Upper lobe of right lung (tissue), 1 donor: ENCODE measurements at regions not wholly inside any gene's neighbourhood (a gene's known extent, or its start where the extent isn't known, plus 50 kb on each side); places are given as distances from the start of the nearest gene placed in this dataset.

Experiments used
- ATAC-seq: fragments of 200-7000 bp; cut with Tn5 transposase; one replicate; pipeline ENCODE4 v1.9.1; 2020; ENCODE audit warnings: mild to moderate bottlenecking, moderate library complexity
- DNase-seq: peaks from one replicate; pipeline ENCODE4 v3.0.0-alpha.2; 2020
- H3K27ac ChIP-seq: fragments of 200-600 bp; one replicate; pipeline ENCODE4 v1.8.0; 2022
- H3K27me3 ChIP-seq: fragments of 200-600 bp; one replicate; pipeline ENCODE4 v1.8.0; 2022; ENCODE audit warnings: mild to moderate bottlenecking
- H3K36me3 ChIP-seq: fragments of 200-600 bp; one replicate; pipeline ENCODE4 v1.8.0; 2022
- H3K4me1 ChIP-seq: fragments of 200-600 bp; one replicate; pipeline ENCODE4 v1.8.0; 2022
- H3K4me3 ChIP-seq: fragments of 200-600 bp; one replicate; pipeline ENCODE4 v1.8.0; 2022; ENCODE audit warnings: mild to moderate bottlenecking
- H3K9me3 ChIP-seq: fragments of 200-600 bp; one replicate; pipeline ENCODE4 v1.8.0; 2022
- CTCF ChIP-seq: fragments of 200-600 bp; IDR thresholded peaks from one replicate; pipeline ENCODE4 v1.8.0; 2022; ENCODE audit warnings: antibody characterized with exemption
- intact Hi-C: fragments of 100-400 bp; cut with DNase I; formaldehyde crosslinking; loops from one replicate; pipeline ENCODE4 v1.11.0; 2022
- donor health status: DM: no; HTN: yes; CAD: no; lungs with severe emphysema.

GRCh38 chr4:22268350-22269025 is 247.4 kb downstream of the ADGRA3 start:
- DNase-seq (no peak), ATAC-seq (no peak)
- no peaks in the 10 kb centered on the region for H3K9me3 ChIP-seq
- H3K4me1 ChIP-seq = no peaks in the 10 kb centered on the region
- intact Hi-C loops = no loop called here
- no peaks in the 10 kb centered on the region for H3K27me3 ChIP-seq
- H3K27ac ChIP-seq = no peak overlapping the region
- no peak for TF ChIP-seq CTCF
- H3K4me3 ChIP-seq = no peak overlapping the region
- H3K36me3 ChIP-seq = no peaks in the 10 kb centered on the region

- DNase-seq (no peak), ATAC-seq (no peak)
- Histone ChIP-seq H3K36me3 (no peaks in the 10 kb centered on the region), H3K9me3 (no peaks in the 10 kb centered on the region), H3K4me1 (no peaks in the 10 kb centered on the region), H3K27me3 (no peaks in the 10 kb centered on the region), H3K4me3 (no peak overlapping the region), H3K27ac (no peak overlapping the region)
- intact Hi-C loops = no loop called here
- no peak for TF ChIP-seq CTCF
Measured at GRCh38 chr4:22264261-22264660, 251.6 kb downstream of the ADGRA3 start.

- TF ChIP-seq CTCF = no peak
- ATAC-seq (no peak), DNase-seq (no peak)
- H3K36me3 ChIP-seq = no peaks in the 10 kb centered on the region
- no peaks in the 10 kb centered on the region for H3K4me1 ChIP-seq
- no peaks in the 10 kb centered on the region for H3K9me3 ChIP-seq
- H3K27ac ChIP-seq = no peak overlapping the region
- no peaks in the 10 kb centered on the region for H3K27me3 ChIP-seq
- H3K4me3 ChIP-seq = no peak overlapping the region
- intact Hi-C loops = no loop called here
Measured at GRCh38 chr4:22253431-22253830, 262.4 kb downstream of the ADGRA3 start.

- H3K4me1 ChIP-seq = no peaks in the 10 kb centered on the region
- no peak for ATAC-seq
- intact Hi-C loops = no loop called here
- H3K36me3 ChIP-seq = no peaks in the 10 kb centered on the region
- no peak for TF ChIP-seq CTCF
- H3K27ac ChIP-seq = no peak overlapping the region
- no peaks in the 10 kb centered on the region for H3K9me3 ChIP-seq
- no peak overlapping the region for H3K4me3 ChIP-seq
- H3K27me3 ChIP-seq = no peaks in the 10 kb centered on the region
- DNase-seq = no peak
Measured at GRCh38 chr4:22246847-22247246, 269.0 kb downstream of the ADGRA3 start.

- Histone ChIP-seq H3K27me3 (no peaks in the 10 kb centered on the region), H3K9me3 (no peaks in the 10 kb centered on the region), H3K4me3 (no peak overlapping the region), H3K27ac (no peak overlapping the region), H3K4me1 (no peaks in the 10 kb centered on the region), H3K36me3 (no peaks in the 10 kb centered on the region)
- intact Hi-C loops = no loop called here
- DNase-seq = no peak
- no peak for ATAC-seq
- no peak for TF ChIP-seq CTCF
Measured at GRCh38 chr4:22245294-22245693, 270.6 kb downstream of the ADGRA3 start.

GRCh38 chr4:22241415-22241814 is 274.5 kb downstream of the ADGRA3 start:
- H3K36me3 ChIP-seq = no peaks in the 10 kb centered on the region
- H3K27ac ChIP-seq = no peak overlapping the region
- TF ChIP-seq CTCF = no peak
- ATAC-seq = no peak
- H3K4me3 ChIP-seq = no peak overlapping the region
- DNase-seq = no peak
- H3K9me3 ChIP-seq = no peaks in the 10 kb centered on the region
- intact Hi-C loops = no loop called here
- H3K27me3 ChIP-seq = no peaks in the 10 kb centered on the region
- H3K4me1 ChIP-seq = no peaks in the 10 kb centered on the region
